ENCODE measurements at regions not wholly inside any gene's neighbourhood (a gene's known extent, or its start where the extent isn't known, plus 50 kb on each side); places are given as distances from the start of the nearest gene placed in this dataset.

GRCh38 chr16:85491798-85492294, 121.3 kb upstream of the GSE1 start:
- no peak for TF ChIP-seq CTCF (IDR thresholded peaks at IDR 0.05; ENCODE audit: low read depth, low read length)
- no peak for DNase-seq (ENCODE audit: low read depth, low spot score)
- no peak overlapping the region for H3K4me3 ChIP-seq (ENCODE audit: low read depth, low read length)
- in situ Hi-C loops (cut with HindIII; ENCODE audit: low sequenced_read_pairs), result no loop called here

- H3K4me3 ChIP-seq (ENCODE audit: low read depth, low read length), result no peak overlapping the region
- in situ Hi-C loops (cut with HindIII; ENCODE audit: low sequenced_read_pairs), result no loop called here
- DNase-seq (ENCODE audit: low read depth, low spot score), result no peak
- no peak for TF ChIP-seq CTCF (IDR thresholded peaks at IDR 0.05; ENCODE audit: low read depth, low read length)
Measured at GRCh38 chr16:85492295-85492864, 120.7 kb upstream of the GSE1 start.

- TF ChIP-seq CTCF (IDR thresholded peaks at IDR 0.05; ENCODE audit: low read depth, low read length), result no peak
- no peak for DNase-seq (ENCODE audit: low read depth, low spot score)
- in situ Hi-C loops (cut with HindIII; ENCODE audit: low sequenced_read_pairs), result no loop called here
- H3K4me3 ChIP-seq (ENCODE audit: low read depth, low read length), result no peak overlapping the region
Measured at GRCh38 chr16:85494315-85494714, 118.8 kb upstream of the GSE1 start.

GRCh38 chr16:85495259-85495658, 117.9 kb upstream of the GSE1 start:
- DNase-seq (ENCODE audit: low read depth, low spot score), result no peak
- no peak overlapping the region for H3K4me3 ChIP-seq (ENCODE audit: low read depth, low read length)
- no peak for TF ChIP-seq CTCF (IDR thresholded peaks at IDR 0.05; ENCODE audit: low read depth, low read length)
- in situ Hi-C loops (cut with HindIII; ENCODE audit: low sequenced_read_pairs), result no loop called here

- H3K4me3 ChIP-seq (ENCODE audit: low read depth, low read length), result no peak overlapping the region
- no peak for TF ChIP-seq CTCF (IDR thresholded peaks at IDR 0.05; ENCODE audit: low read depth, low read length)
- DNase-seq (ENCODE audit: low read depth, low spot score), result no peak
- in situ Hi-C loops (cut with HindIII; ENCODE audit: low sequenced_read_pairs), result no loop called here
Measured at GRCh38 chr16:85495823-85496538, 117.1 kb upstream of the GSE1 start.

GRCh38 chr16:85497622-85498314, 115.4 kb upstream of the GSE1 start:
- no peak overlapping the region for H3K4me3 ChIP-seq (ENCODE audit: low read depth, low read length)
- no peak for DNase-seq (ENCODE audit: low read depth, low spot score)
- TF ChIP-seq CTCF (IDR thresholded peaks at IDR 0.05; ENCODE audit: low read depth, low read length), result no peak
- in situ Hi-C loops (cut with HindIII; ENCODE audit: low sequenced_read_pairs), result no loop called here

Data from astrocyte of the spinal cord (primary cell).